ENCODE measurements at regions not wholly inside any gene's neighbourhood (a gene's known extent, or its start where the extent isn't known, plus 50 kb on each side); places are given as distances from the start of the nearest gene placed in this dataset.
A peak's percentile ranks its signal among the peaks of the same experiment; 100 is the strongest.

- Histone ChIP-seq H3K27ac (no peak overlapping the region), H3K4me1 (replicated peaks in 1 of 2) (no peaks in the 10 kb centered on the region), H3K4me3 (no peak overlapping the region)
- in situ Hi-C loops (cut with MboI; ENCODE audit: low pct_unique_long_range_greater_than_20kb in 2 of 9, low sequenced_read_pairs in 9 of 9, unreplicated experiment in 9 of 9) = no loop called here
- no peak for ATAC-seq (replicated peaks in 6 of 8)
These were observed 1057.3 kb downstream of the TLE1 start for GRCh38 chr9:80632041-80632440.

GRCh38 chr9:80622508-80622907, 1050.7 kb downstream of the TLE4 start:
- Histone ChIP-seq H3K27ac (no peak overlapping the region), H3K4me1 (replicated peaks in 1 of 2) (no peaks in the 10 kb centered on the region), H3K4me3 (no peak overlapping the region)
- 0 to 100% (median 52%) methylated on average over 1 of the region's 1 CpG; no CpG with 5 or more reads in 2 of the 10 experiments for WGBS, 10 experiments
- ATAC-seq (replicated peaks in 6 of 8) = no peak
- in situ Hi-C loops (cut with MboI; ENCODE audit: low pct_unique_long_range_greater_than_20kb in 2 of 9, low sequenced_read_pairs in 9 of 9, unreplicated experiment in 9 of 9) = no loop called here

- Histone ChIP-seq H3K4me1 (replicated peaks in 1 of 2) (no peaks in the 10 kb centered on the region), H3K27ac (no peak overlapping the region), H3K4me3 (no peak overlapping the region)
- WGBS, 10 experiments = 33 to 100% (median 75%) methylated on average over 1 to 3 of the region's 3 CpGs
- ATAC-seq (replicated peaks in 6 of 8) = no peak
- in situ Hi-C loops (cut with MboI; ENCODE audit: low pct_unique_long_range_greater_than_20kb in 2 of 9, low sequenced_read_pairs in 9 of 9, unreplicated experiment in 9 of 9) = no loop called here
These were observed 1047.6 kb downstream of the TLE4 start for GRCh38 chr9:80619356-80619755.

GRCh38 chr9:80615964-80616363, 1044.2 kb downstream of the TLE4 start:
- 12 to 100% (median 91%) methylated on average over 1 to 4 of the region's 4 CpGs; no CpG with 5 or more reads in 1 of the 10 experiments for WGBS, 10 experiments
- no peak overlapping the region for H3K27ac ChIP-seq
- ATAC-seq (replicated peaks in 6 of 8) = no peak
- in situ Hi-C loops (cut with MboI; ENCODE audit: low pct_unique_long_range_greater_than_20kb in 2 of 9, low sequenced_read_pairs in 9 of 9, unreplicated experiment in 9 of 9) = no loop called here
- no peak overlapping the region for H3K4me3 ChIP-seq
- no peaks in the 10 kb centered on the region for H3K4me1 ChIP-seq (replicated peaks in 1 of 2)

GRCh38 chr9:80605793-80606192, 1034.0 kb downstream of the TLE4 start:
- Histone ChIP-seq H3K4me3 (no peak overlapping the region), H3K27ac (no peak overlapping the region), H3K4me1 (replicated peaks in 1 of 2) (peaks cover 7 to 21% of the 10 kb centered on the region in 2 donors)
- no peak for ATAC-seq (replicated peaks in 6 of 8)
- 48 to 100% (median 90%) methylated on average over 1 to 3 of the region's 3 CpGs for WGBS, 10 experiments
- in situ Hi-C loops (cut with MboI; ENCODE audit: low pct_unique_long_range_greater_than_20kb in 2 of 9, low sequenced_read_pairs in 9 of 9, unreplicated experiment in 9 of 9) = no loop called here

- H3K27ac ChIP-seq = no peak overlapping the region
- no peak overlapping the region for H3K4me3 ChIP-seq
- in situ Hi-C loops (cut with MboI; ENCODE audit: low pct_unique_long_range_greater_than_20kb in 2 of 9, low sequenced_read_pairs in 9 of 9, unreplicated experiment in 9 of 9) = no loop called here
- WGBS, 10 experiments = 21 to 83% (median 54%) methylated on average over 1 to 2 of the region's 2 CpGs
- peaks cover 7 to 21% of the 10 kb centered on the region in 2 donors for H3K4me1 ChIP-seq (replicated peaks in 1 of 2)
- peak in 6 of 8 experiments; percentile 51 to 77 (median 68) for ATAC-seq (replicated peaks in 6 of 8)
These were observed 1033.4 kb downstream of the TLE4 start for GRCh38 chr9:80605129-80605528.

- no peak for ATAC-seq (replicated peaks in 6 of 8)
- Histone ChIP-seq H3K4me3 (no peak overlapping the region), H3K4me1 (replicated peaks in 1 of 2) (peaks cover 7 to 21% of the 10 kb centered on the region in 2 donors), H3K27ac (no peak overlapping the region)
- in situ Hi-C loops (cut with MboI; ENCODE audit: low pct_unique_long_range_greater_than_20kb in 2 of 9, low sequenced_read_pairs in 9 of 9, unreplicated experiment in 9 of 9) = no loop called here
- WGBS, 10 experiments = 46 to 100% (median 83%) methylated on average over 1 to 5 of the region's 5 CpGs; no CpG with 5 or more reads in 1 of the 10 experiments
These were observed 1030.5 kb downstream of the TLE4 start for GRCh38 chr9:80602291-80602690.

- no peak overlapping the region for H3K27ac ChIP-seq
- no peak overlapping the region for H3K4me3 ChIP-seq
- H3K4me1 ChIP-seq (replicated peaks in 1 of 2) = peaks cover 0 to 4% of the 10 kb centered on the region in 2 donors
- in situ Hi-C loops (cut with MboI; ENCODE audit: low pct_unique_long_range_greater_than_20kb in 2 of 9, low sequenced_read_pairs in 9 of 9, unreplicated experiment in 9 of 9) = no loop called here
- ATAC-seq (replicated peaks in 6 of 8) = peak in 4 of 8 experiments; percentile 22 to 75 (median 52)
These were observed 1024.8 kb downstream of the TLE4 start for GRCh38 chr9:80596579-80596978.

GRCh38 chr9:80595192-80595591, 1023.4 kb downstream of the TLE4 start:
- no peak for ATAC-seq (replicated peaks in 6 of 8)
- in situ Hi-C loops (cut with MboI; ENCODE audit: low pct_unique_long_range_greater_than_20kb in 2 of 9, low sequenced_read_pairs in 9 of 9, unreplicated experiment in 9 of 9) = no loop called here
- H3K4me3 ChIP-seq = no peak overlapping the region

GRCh38 chr9:80592413-80592812, 1020.6 kb downstream of the TLE4 start:
- ATAC-seq (replicated peaks in 6 of 8) = no peak
- no peak overlapping the region for H3K4me3 ChIP-seq
- in situ Hi-C loops (cut with MboI; ENCODE audit: low pct_unique_long_range_greater_than_20kb in 2 of 9, low sequenced_read_pairs in 9 of 9, unreplicated experiment in 9 of 9) = no loop called here
- H3K4me1 ChIP-seq (replicated peaks in 1 of 2) = peaks cover 6 to 9% of the 10 kb centered on the region in 2 donors
- no peak overlapping the region for H3K27ac ChIP-seq

More at GRCh38 chr9:80595192-80595591, 1023.4 kb downstream of the TLE4 start:
- Histone ChIP-seq H3K27ac (no peak overlapping the region), H3K4me1 (replicated peaks in 1 of 2) (peaks cover 4 to 9% of the 10 kb centered on the region in 2 donors)
- WGBS, 10 experiments = 80 to 100% (median 90%) methylated on average over 2 to 3 of the region's 4 CpGs; no CpG with 5 or more reads in 4 of the 10 experiments

GRCh38 chr9:80586786-80587330, 1015.1 kb downstream of the TLE4 start:
- in situ Hi-C loops (cut with MboI; ENCODE audit: low pct_unique_long_range_greater_than_20kb in 2 of 9, low sequenced_read_pairs in 9 of 9, unreplicated experiment in 9 of 9) = no loop called here
- Histone ChIP-seq H3K4me3 (no peak overlapping the region), H3K27ac (no peak overlapping the region), H3K4me1 (replicated peaks in 1 of 2) (peaks cover 6 to 7% of the 10 kb centered on the region in 2 donors)
- WGBS, 10 experiments = 20 to 100% (median 80%) methylated on average over 1 of the region's 1 CpG; no CpG with 5 or more reads in 7 of the 10 experiments
- ATAC-seq (replicated peaks in 6 of 8) = no peak

GRCh38 chr9:80571953-80572352, 1000.2 kb downstream of the TLE4 start:
- in situ Hi-C loops (cut with MboI; ENCODE audit: low pct_unique_long_range_greater_than_20kb in 2 of 9, low sequenced_read_pairs in 9 of 9, unreplicated experiment in 9 of 9) = no loop called here
- 6 to 80% (median 63%) methylated on average over 3 of the region's 3 CpGs; no CpG with 5 or more reads in 1 of the 10 experiments for WGBS, 10 experiments
- Histone ChIP-seq H3K4me3 (no peak overlapping the region), H3K4me1 (replicated peaks in 1 of 2) (no peaks in the 10 kb centered on the region), H3K27ac (no peak overlapping the region)
- ATAC-seq (replicated peaks in 6 of 8) = no peak

GRCh38 chr9:80569236-80569635, 997.5 kb downstream of the TLE4 start:
- no peaks in the 10 kb centered on the region for H3K4me1 ChIP-seq (replicated peaks in 1 of 2)
- WGBS, 10 experiments = 0 to 100% (median 87%) methylated on average over 1 of the region's 1 CpG; no CpG with 5 or more reads in 2 of the 10 experiments
- peak in 2 of 8 experiments; percentile 28 to 58 for ATAC-seq (replicated peaks in 6 of 8)
- no peak overlapping the region for H3K27ac ChIP-seq
- in situ Hi-C loops (cut with MboI; ENCODE audit: low pct_unique_long_range_greater_than_20kb in 2 of 9, low sequenced_read_pairs in 9 of 9, unreplicated experiment in 9 of 9) = no loop called here
- no peak overlapping the region for H3K4me3 ChIP-seq

GRCh38 chr9:80561526-80561925, 989.8 kb downstream of the TLE4 start:
- in situ Hi-C loops (cut with MboI; ENCODE audit: low pct_unique_long_range_greater_than_20kb in 2 of 9, low sequenced_read_pairs in 9 of 9, unreplicated experiment in 9 of 9) = no loop called here
- ATAC-seq (replicated peaks in 6 of 8) = peak in 3 of 8 experiments; percentile 37 to 64 (median 44)
- H3K27ac ChIP-seq = no peak overlapping the region
- H3K4me3 ChIP-seq = no peak overlapping the region
- WGBS, 10 experiments = 7 to 80% (median 53%) methylated on average over 1 to 2 of the region's 2 CpGs
- peaks cover 0 to 6% of the 10 kb centered on the region in 2 donors for H3K4me1 ChIP-seq (replicated peaks in 1 of 2)
